H1 (cell line): ENCODE measurements at regions not wholly inside any gene's neighbourhood (a gene's known extent, or its start where the extent isn't known, plus 50 kb on each side); places are given as distances from the start of the nearest gene placed in this dataset.

Experiments used
- CTCF ChIA-PET: fragments of 300-600 bp; sonication (Branson Sonifier 250); formaldehyde crosslinking; loops from one replicate; lab custom pipeline; 2021; ENCODE audit not compliant: partially characterized antibody; lab: Charles Lee
- POLR2A ChIA-PET: fragments of 300-600 bp; sonication (Branson Sonifier 250); formaldehyde crosslinking; loops from one replicate; lab custom pipeline; 2021; ENCODE audit warnings: inconsistent platforms; ENCODE audit not compliant: partially characterized antibody; lab: Charles Lee
- DNase-seq, 2 experiments: peaks; one replicate each; pipeline versions ENCODE4 v3.0.0 to v3.0.0-alpha.2; 2010 to 2022; ENCODE audit warnings: low spot score in 2 of 2, low read depth in 1 of 2, mixed read lengths in 1 of 2
- FAIRE-seq: peaks from 2 replicates; lab custom pipeline; 2011; peaks lifted over from hg19 to GRCh38; lab: Jason Lieb, UNC
- H2AFZ ChIP-seq: 2 replicates; pipeline ENCODE4 v1.8.1; 2012; ENCODE audit warnings: low read length, inconsistent platforms
- H2AK5ac ChIP-seq: 2 replicates; pipeline ENCODE4 v1.6.1; 2013; ENCODE audit warnings: low read depth, low read length
- H2BK120ac ChIP-seq: replicated peaks from 2 replicates; pipeline ENCODE3; 2013; ENCODE audit warnings: low read depth, low read length, inconsistent platforms
- H2BK12ac ChIP-seq: 2 replicates; pipeline ENCODE4 v1.6.1; 2013; ENCODE audit warnings: low read depth, low read length
- H2BK15ac ChIP-seq: 2 replicates; pipeline ENCODE4 v1.6.1; 2013; ENCODE audit warnings: low read length
- H2BK20ac ChIP-seq: 2 replicates; pipeline ENCODE4 v1.6.1; 2013; ENCODE audit warnings: low read length
- H2BK5ac ChIP-seq: 2 replicates; pipeline ENCODE4 v1.6.1; 2013; ENCODE audit warnings: low read depth, low read length
- H3K14ac ChIP-seq: 2 replicates; pipeline ENCODE4 v1.6.1; 2013; ENCODE audit warnings: inconsistent platforms; ENCODE audit not compliant: insufficient read length
- H3K18ac ChIP-seq: 2 replicates; pipeline ENCODE4 v1.6.1; 2013; ENCODE audit warnings: low read length; ENCODE audit errors: extremely low read depth
- H3K23ac ChIP-seq: 2 replicates; pipeline ENCODE4 v1.6.1; 2013; ENCODE audit warnings: inconsistent platforms; ENCODE audit not compliant: insufficient read length
- H3K23me2 ChIP-seq: 2 replicates; pipeline ENCODE4 v1.6.1; 2013; ENCODE audit warnings: low read depth, low read length
- H3K27ac ChIP-seq: 2 replicates; pipeline ENCODE4 v1.6.1; 2011; ENCODE audit warnings: low read depth, low read length, inconsistent platforms
- H3K27me3 ChIP-seq, 4 experiments: replicated peaks in 1 of 4; 1 replicate in 1 of 4; 2 replicates in 3 of 4; pipeline versions ENCODE4 v1.6.1 to v1.8.1; 2011 to 2013; ENCODE audit warnings: low read length in 3 of 4, mild to moderate bottlenecking in 3 of 4, inconsistent platforms in 2 of 4, mixed read lengths in 2 of 4, moderate library complexity in 1 of 4; ENCODE audit not compliant: control insufficient read depth in 3 of 4, insufficient read depth in 3 of 4; ENCODE audit errors: extremely low read depth in 1 of 4
- H3K36me3 ChIP-seq, 4 experiments: 2 replicates each; pipeline versions ENCODE4 v1.6.1 to v1.8.1; 2011 to 2013; ENCODE audit warnings: mild to moderate bottlenecking in 4 of 4, low read length in 3 of 4, moderate library complexity in 2 of 4, control low read depth in 1 of 4, inconsistent platforms in 1 of 4; ENCODE audit not compliant: insufficient read depth in 4 of 4, control insufficient read depth in 2 of 4
- H3K4ac ChIP-seq: replicated peaks from 2 replicates; pipeline ENCODE3; 2013; ENCODE audit warnings: low read length, low read depth, mixed read lengths, inconsistent platforms; ENCODE audit not compliant: insufficient read length
- H3K4me1 ChIP-seq, 4 experiments: replicated peaks in 1 of 4; 1 replicate in 1 of 4; 2 replicates in 3 of 4; pipeline versions ENCODE4 v1.6.1 to v1.8.1; 2011 to 2013; ENCODE audit warnings: low read length in 3 of 4, inconsistent platforms in 2 of 4, mixed read lengths in 1 of 4; ENCODE audit not compliant: insufficient read depth in 4 of 4, control insufficient read depth in 3 of 4
- H3K4me2 ChIP-seq, 2 experiments: 2 replicates each; pipeline versions ENCODE4 v1.6.1 to v1.8.1; 2011 to 2013; ENCODE audit warnings: low read depth in 2 of 2, low read length in 2 of 2, control low read depth in 1 of 2, inconsistent platforms in 1 of 2, mild to moderate bottlenecking in 1 of 2; ENCODE audit not compliant: insufficient read depth in 1 of 2
- H3K4me3 ChIP-seq, 4 experiments: fragments of 200-600, 300-600 bp in 1 of 4; sonication (generic), shearing (Covaris generic), sonication (Bioruptor Twin) in 1 of 4; 2 replicates each; pipeline versions ENCODE4 v1.5.1 to v1.8.1; 2011 to 2016; ENCODE audit warnings: low read length in 4 of 4, low read depth in 3 of 4, control low read depth in 2 of 4, inconsistent platforms in 2 of 4, mild to moderate bottlenecking in 2 of 4, mixed read lengths in 1 of 4, moderate library complexity in 1 of 4; ENCODE audit not compliant: insufficient read depth in 2 of 4; ENCODE audit errors: extremely low read depth in 1 of 4
- H3K56ac ChIP-seq: replicated peaks from 2 replicates; pipeline ENCODE3; 2013; ENCODE audit warnings: low read depth, mild to moderate bottlenecking, mixed read lengths, low read length, inconsistent platforms; ENCODE audit not compliant: insufficient read length
- H3K79me1 ChIP-seq: 2 replicates; pipeline ENCODE4 v1.6.1; 2013; ENCODE audit warnings: low read depth, low read length, control low read depth
- H3K79me2 ChIP-seq, 2 experiments: 2 replicates each; pipeline versions ENCODE4 v1.6.1 to v1.8.1; 2012 to 2013; ENCODE audit warnings: low read length in 2 of 2, mild to moderate bottlenecking in 2 of 2, inconsistent platforms in 1 of 2; ENCODE audit not compliant: insufficient read depth in 2 of 2, control insufficient read depth in 1 of 2
- H3K9ac ChIP-seq, 4 experiments: replicated peaks in 1 of 4; 1 replicate in 1 of 4; 2 replicates in 3 of 4; pipeline versions ENCODE4 v1.6.1 to v1.8.1; 2011 to 2013; ENCODE audit warnings: low read depth in 3 of 4, low read length in 3 of 4, control low read depth in 2 of 4, mild to moderate bottlenecking in 2 of 4, moderate library complexity in 2 of 4, inconsistent platforms in 1 of 4; ENCODE audit errors: extremely low read depth in 1 of 4
- H3K9me3 ChIP-seq, 2 experiments: 2 replicates each; pipeline versions ENCODE4 v1.6.1 to v1.8.1; 2012 to 2013; ENCODE audit warnings: mild to moderate bottlenecking in 2 of 2, moderate library complexity in 2 of 2, control low read depth in 1 of 2, inconsistent platforms in 1 of 2, low read depth in 1 of 2, low read length in 1 of 2, mixed read lengths in 1 of 2; ENCODE audit not compliant: insufficient read depth in 2 of 2
- H4K20me1 ChIP-seq, 2 experiments: replicated peaks in 1 of 2; 2 replicates each; pipeline versions ENCODE3 to v1.8.1; 2011 to 2013; ENCODE audit warnings: inconsistent platforms in 2 of 2, low read length in 2 of 2, mild to moderate bottlenecking in 1 of 2; ENCODE audit not compliant: insufficient read depth in 2 of 2, control insufficient read depth in 1 of 2
- H4K5ac ChIP-seq: 2 replicates; pipeline ENCODE4 v1.6.1; 2013; ENCODE audit warnings: low read length, low read depth, mixed read lengths, inconsistent platforms; ENCODE audit not compliant: insufficient read length
- H4K8ac ChIP-seq: 2 replicates; pipeline ENCODE4 v1.8.0; 2013; ENCODE audit warnings: mild to moderate bottlenecking, moderate library complexity, low read length, inconsistent platforms; ENCODE audit not compliant: insufficient read depth; ENCODE audit errors: extremely low read depth
- H4K91ac ChIP-seq: replicated peaks from 2 replicates; pipeline ENCODE3; 2013; ENCODE audit warnings: low read length, mixed read lengths, inconsistent platforms; ENCODE audit not compliant: insufficient read length
- BACH1 ChIP-seq: IDR thresholded peaks from 2 replicates; pipeline ENCODE4 v1.6.1; 2012; ENCODE audit warnings: low read length, improper control_type of control experiment
- BCL11A ChIP-seq, 2 experiments: IDR thresholded peaks; one replicate each; pipeline ENCODE4 v1.6.1; 2011; ENCODE audit warnings: low read depth in 2 of 2, low read length in 2 of 2, mild to moderate bottlenecking in 2 of 2
- CHD1 ChIP-seq: IDR thresholded peaks from 2 replicates; pipeline ENCODE4 v1.6.1; 2012; ENCODE audit warnings: low read depth, low read length, improper control_type of control experiment
- CREB1 ChIP-seq: IDR thresholded peaks from 2 replicates; pipeline ENCODE4 v1.6.1; 2012; ENCODE audit warnings: inconsistent platforms
- CTBP2 ChIP-seq: IDR thresholded peaks from 2 replicates; pipeline ENCODE4 v1.7.0; 2011; ENCODE audit warnings: borderline replicate concordance, mild to moderate bottlenecking, moderate library complexity, mixed read lengths, low read length; ENCODE audit not compliant: insufficient read depth, insufficient read length
- EP300 ChIP-seq, 2 experiments: IDR thresholded peaks; 1 replicate in 1 of 2; 2 replicates in 1 of 2; pipeline ENCODE4 v1.6.1; 2011 to 2012; ENCODE audit warnings: low read depth in 2 of 2, low read length in 2 of 2, mild to moderate bottlenecking in 2 of 2, borderline replicate concordance in 1 of 2, inconsistent platforms in 1 of 2, moderate library complexity in 1 of 2
- JUND ChIP-seq: IDR thresholded peaks from 2 replicates; pipeline ENCODE4 v1.6.1; 2011; ENCODE audit warnings: mild to moderate bottlenecking, improper control_type of control experiment, low read length
- MAFK ChIP-seq: IDR thresholded peaks from 2 replicates; pipeline ENCODE4 v1.6.1; 2012; ENCODE audit warnings: low read depth, mild to moderate bottlenecking, improper control_type of control experiment, low read length
- POU5F1 ChIP-seq: IDR thresholded peaks from 2 replicates; pipeline ENCODE4 v1.6.1; 2011; ENCODE audit warnings: low read depth, mild to moderate bottlenecking, low read length, moderate library complexity
- RNF2 ChIP-seq: fragments of 200-900, 300-1000 bp; sonication (generic); IDR thresholded peaks from 2 replicates; pipeline ENCODE4 v1.7.1; 2016; ENCODE audit warnings: borderline replicate concordance, low read depth, mild to moderate bottlenecking, antibody characterized with exemption, low read length; ENCODE audit not compliant: poor library complexity, severe bottlenecking; ENCODE audit errors: missing control alignments
- SIRT6 ChIP-seq: IDR thresholded peaks from one replicate; pipeline ENCODE4 v1.7.1; 2012; ENCODE audit warnings: low read length, inconsistent platforms
- SP1 ChIP-seq: IDR thresholded peaks from 2 replicates; pipeline ENCODE4 v1.6.1; 2011; ENCODE audit warnings: low read depth, low read length
- SUZ12 ChIP-seq: fragments of 200-600 bp; sonication (generic); IDR thresholded peaks from 2 replicates; pipeline ENCODE4 v1.6.1; 2012; ENCODE audit warnings: mild to moderate bottlenecking, inconsistent platforms, low read length, moderate library complexity, mixed read lengths
- WGBS, 2 experiments: shearing (Covaris generic) in 1 of 2; methylation state at CpG; one replicate each; pipeline versions ENCODE4 v1.1.6 to v1.1.7; 2013 to 2015; ENCODE audit warnings: low lambda C conversion rate in 2 of 2, mixed read lengths in 2 of 2, inconsistent platforms in 1 of 2, low coverage in 1 of 2, missing lambda C conversion rate in 1 of 2; ENCODE audit not compliant: insufficient replicate concordance in 2 of 2, insufficient coverage in 1 of 2, insufficient read length in 1 of 2; ENCODE audit errors: extremely low coverage in 1 of 2, missing lambda C conversion rate in 1 of 2; 5-methylcytosine and 5-hydroxymethylcytosine counted together
- TF ChIP-seq, protein P1 (sequence below): IDR thresholded peaks from 2 replicates; pipeline ENCODE4 v1.6.1; 2011; ENCODE audit warnings: low read depth, mild to moderate bottlenecking, low read length; ENCODE audit not compliant: insufficient read depth

DNA sequence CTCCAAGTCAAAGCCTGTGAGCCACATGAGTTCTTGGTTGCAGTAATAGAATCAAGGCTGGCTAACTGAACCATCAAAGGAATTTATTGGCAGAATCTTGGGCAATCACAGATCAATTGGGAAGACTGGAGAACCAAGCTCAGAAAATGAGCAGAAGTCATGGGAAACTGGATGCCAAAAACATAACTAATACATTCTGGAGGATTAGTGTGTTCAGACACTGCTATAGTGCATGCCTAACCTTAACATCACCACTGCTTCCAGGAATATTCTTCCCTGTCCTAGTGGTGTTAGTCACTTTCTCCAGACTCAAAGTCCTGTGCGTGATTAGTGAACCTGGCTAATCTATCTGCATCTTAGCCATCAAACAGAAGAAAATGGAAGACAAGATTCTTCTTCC is 843.7 kb downstream of the EFNA5 start:
- no peaks in the 10 kb centered on the region for H3K23me2 ChIP-seq
- H3K4me3 ChIP-seq, result no peak overlapping the region
- H4K91ac ChIP-seq, result no peak overlapping the region
- no peak overlapping the region for H2BK5ac ChIP-seq
- H3K9ac ChIP-seq, result no peak overlapping the region
- H3K4ac ChIP-seq, result no peak overlapping the region
- no peak overlapping the region for H2AFZ ChIP-seq
- no peak for FAIRE-seq
- H3K36me3 ChIP-seq, result no peaks in the 10 kb centered on the region
- H3K27ac ChIP-seq, result no peak overlapping the region
- H3K79me2 ChIP-seq, result no peaks in the 10 kb centered on the region
- H3K4me2 ChIP-seq, result no peak overlapping the region
- no peak overlapping the region for H3K23ac ChIP-seq
- DNase-seq, result no peak
- 89% methylated on average over 1 of the region's 1 CpG; no CpG with 5 or more reads in 1 of the 2 experiments for WGBS, 2 experiments
- no peak overlapping the region for H2BK20ac ChIP-seq
- CTCF ChIA-PET, result interaction anchor here (0.9 kb wide), 1 partner anchor 17 kb away, joined by 3 read pairs; no protein-coding TSS in a partner anchor
- H4K20me1 ChIP-seq, result no peaks in the 10 kb centered on the region
- no peak overlapping the region for H2BK15ac ChIP-seq
- no peak overlapping the region for H4K8ac ChIP-seq
- POLR2A ChIA-PET, result no interaction called here
- H3K27me3 ChIP-seq, result no peaks in the 10 kb centered on the region
- H4K5ac ChIP-seq, result no peak overlapping the region
- no peak overlapping the region for H2AK5ac ChIP-seq
- H3K18ac ChIP-seq, result no peak overlapping the region
- no peak overlapping the region for H2BK120ac ChIP-seq
- H2BK12ac ChIP-seq, result no peak overlapping the region
- no peak overlapping the region for H3K14ac ChIP-seq
- 0 out of 7 replicates have a peak, but pooled peaks cover 0 to 4% (median 0%) of the 10 kb centered on the region in 4 experiments for H3K4me1 ChIP-seq
- H3K9me3 ChIP-seq, result no peaks in the 10 kb centered on the region
- H3K79me1 ChIP-seq, result no peaks in the 10 kb centered on the region
- H3K56ac ChIP-seq, result no peak overlapping the region
- TF ChIP-seq CHD1 (no peak), POU5F1 (no peak), JUND (no peak), BACH1 (no peak), SP1 (no peak), MAFK (no peak), EP300 (IDR thresholded peaks at IDR 0.05; ENCODE audit: borderline replicate concordance in 1 of 2, low read depth in 2 of 2, low read length in 2 of 2) (no peak), CREB1 (no peak), SIRT6 (no peak), CTBP2 (no peak), BCL11A (IDR thresholded peaks at IDR 0.05; ENCODE audit: low read depth in 2 of 2, low read length in 2 of 2) (no peak), SUZ12 (no peak), RNF2 (no peak)
- TF ChIP-seq, protein P1, sequence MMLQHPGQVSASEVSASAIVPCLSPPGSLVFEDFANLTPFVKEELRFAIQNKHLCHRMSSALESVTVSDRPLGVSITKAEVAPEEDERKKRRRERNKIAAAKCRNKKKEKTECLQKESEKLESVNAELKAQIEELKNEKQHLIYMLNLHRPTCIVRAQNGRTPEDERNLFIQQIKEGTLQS, result no peak
